Ishikawa (cell line): ENCODE measurements at regions not wholly inside any gene's neighbourhood (a gene's known extent, or its start where the extent isn't known, plus 50 kb on each side); places are given as distances from the start of the nearest gene placed in this dataset.

Experiments used
- CREB1 ChIP-seq: IDR thresholded peaks from 2 replicates; pipeline ENCODE4 v1.6.1; 2012; ENCODE audit warnings: low read depth
- EGR1 ChIP-seq: IDR thresholded peaks from 2 replicates; pipeline ENCODE4 v1.6.1; 2012
- EP300 ChIP-seq: IDR thresholded peaks from 2 replicates; pipeline ENCODE4 v1.6.1; 2012; ENCODE audit warnings: borderline replicate concordance
- FOXM1 ChIP-seq: IDR thresholded peaks from 2 replicates; pipeline ENCODE4 v1.6.1; 2012; ENCODE audit warnings: low read depth, borderline replicate concordance
- NFIC ChIP-seq: IDR thresholded peaks from 2 replicates; pipeline ENCODE4 v1.6.1; 2012
- RAD21 ChIP-seq: IDR thresholded peaks from 2 replicates; pipeline ENCODE4 v1.6.1; 2012; ENCODE audit warnings: low read depth
- TEAD4 ChIP-seq: IDR thresholded peaks from 2 replicates; pipeline ENCODE4 v1.6.1; 2012
- TF ChIP-seq, protein P1 (sequence below): IDR thresholded peaks from 2 replicates; pipeline ENCODE4 v1.6.1; 2012; ENCODE audit warnings: low read depth, mild to moderate bottlenecking
- TF ChIP-seq, protein P2 (sequence below): IDR thresholded peaks from 2 replicates; pipeline ENCODE4 v1.6.1; 2012
- TF ChIP-seq, protein P3 (sequence below): IDR thresholded peaks from 2 replicates; pipeline ENCODE4 v1.6.1; 2012

DNA sequence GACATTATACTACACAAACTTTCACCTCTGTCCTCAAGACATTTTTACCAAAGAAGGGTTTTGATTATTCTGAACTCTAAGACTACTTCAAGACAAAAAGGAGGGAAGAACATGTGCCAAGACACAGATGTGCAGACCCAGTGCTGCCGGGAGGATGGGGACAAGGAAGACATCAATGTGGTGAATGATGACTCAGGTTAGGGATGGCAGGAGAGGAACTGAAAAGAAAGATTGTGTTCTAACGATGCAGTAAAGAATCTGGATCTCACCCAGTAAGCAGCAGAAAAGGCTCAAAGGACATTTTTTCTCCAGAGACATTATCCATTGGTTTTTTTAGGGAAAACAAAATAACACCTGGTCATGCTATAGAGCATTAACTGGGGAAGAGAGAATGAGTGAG, 449.9 kb upstream of the NR2F2 start:
- TF ChIP-seq EGR1 (no peak), TEAD4 (no peak), FOXM1 (no peak), EP300 (no peak), RAD21 (no peak), NFIC (no peak), CREB1 (no peak)
- TF ChIP-seq, protein P1, sequence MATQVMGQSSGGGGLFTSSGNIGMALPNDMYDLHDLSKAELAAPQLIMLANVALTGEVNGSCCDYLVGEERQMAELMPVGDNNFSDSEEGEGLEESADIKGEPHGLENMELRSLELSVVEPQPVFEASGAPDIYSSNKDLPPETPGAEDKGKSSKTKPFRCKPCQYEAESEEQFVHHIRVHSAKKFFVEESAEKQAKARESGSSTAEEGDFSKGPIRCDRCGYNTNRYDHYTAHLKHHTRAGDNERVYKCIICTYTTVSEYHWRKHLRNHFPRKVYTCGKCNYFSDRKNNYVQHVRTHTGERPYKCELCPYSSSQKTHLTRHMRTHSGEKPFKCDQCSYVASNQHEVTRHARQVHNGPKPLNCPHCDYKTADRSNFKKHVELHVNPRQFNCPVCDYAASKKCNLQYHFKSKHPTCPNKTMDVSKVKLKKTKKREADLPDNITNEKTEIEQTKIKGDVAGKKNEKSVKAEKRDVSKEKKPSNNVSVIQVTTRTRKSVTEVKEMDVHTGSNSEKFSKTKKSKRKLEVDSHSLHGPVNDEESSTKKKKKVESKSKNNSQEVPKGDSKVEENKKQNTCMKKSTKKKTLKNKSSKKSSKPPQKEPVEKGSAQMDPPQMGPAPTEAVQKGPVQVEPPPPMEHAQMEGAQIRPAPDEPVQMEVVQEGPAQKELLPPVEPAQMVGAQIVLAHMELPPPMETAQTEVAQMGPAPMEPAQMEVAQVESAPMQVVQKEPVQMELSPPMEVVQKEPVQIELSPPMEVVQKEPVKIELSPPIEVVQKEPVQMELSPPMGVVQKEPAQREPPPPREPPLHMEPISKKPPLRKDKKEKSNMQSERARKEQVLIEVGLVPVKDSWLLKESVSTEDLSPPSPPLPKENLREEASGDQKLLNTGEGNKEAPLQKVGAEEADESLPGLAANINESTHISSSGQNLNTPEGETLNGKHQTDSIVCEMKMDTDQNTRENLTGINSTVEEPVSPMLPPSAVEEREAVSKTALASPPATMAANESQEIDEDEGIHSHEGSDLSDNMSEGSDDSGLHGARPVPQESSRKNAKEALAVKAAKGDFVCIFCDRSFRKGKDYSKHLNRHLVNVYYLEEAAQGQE = no peak
- TF ChIP-seq, protein P2, sequence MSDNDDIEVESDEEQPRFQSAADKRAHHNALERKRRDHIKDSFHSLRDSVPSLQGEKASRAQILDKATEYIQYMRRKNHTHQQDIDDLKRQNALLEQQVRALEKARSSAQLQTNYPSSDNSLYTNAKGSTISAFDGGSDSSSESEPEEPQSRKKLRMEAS = no peak
- TF ChIP-seq, protein P3, sequence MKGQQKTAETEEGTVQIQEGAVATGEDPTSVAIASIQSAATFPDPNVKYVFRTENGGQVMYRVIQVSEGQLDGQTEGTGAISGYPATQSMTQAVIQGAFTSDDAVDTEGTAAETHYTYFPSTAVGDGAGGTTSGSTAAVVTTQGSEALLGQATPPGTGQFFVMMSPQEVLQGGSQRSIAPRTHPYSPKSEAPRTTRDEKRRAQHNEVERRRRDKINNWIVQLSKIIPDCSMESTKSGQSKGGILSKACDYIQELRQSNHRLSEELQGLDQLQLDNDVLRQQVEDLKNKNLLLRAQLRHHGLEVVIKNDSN = no peak
